ENCODE measurements at regions not wholly inside any gene's neighbourhood (a gene's known extent, or its start where the extent isn't known, plus 50 kb on each side); places are given as distances from the start of the nearest gene placed in this dataset.
A peak's percentile ranks its signal among the peaks of the same experiment; 100 is the strongest.

DNA sequence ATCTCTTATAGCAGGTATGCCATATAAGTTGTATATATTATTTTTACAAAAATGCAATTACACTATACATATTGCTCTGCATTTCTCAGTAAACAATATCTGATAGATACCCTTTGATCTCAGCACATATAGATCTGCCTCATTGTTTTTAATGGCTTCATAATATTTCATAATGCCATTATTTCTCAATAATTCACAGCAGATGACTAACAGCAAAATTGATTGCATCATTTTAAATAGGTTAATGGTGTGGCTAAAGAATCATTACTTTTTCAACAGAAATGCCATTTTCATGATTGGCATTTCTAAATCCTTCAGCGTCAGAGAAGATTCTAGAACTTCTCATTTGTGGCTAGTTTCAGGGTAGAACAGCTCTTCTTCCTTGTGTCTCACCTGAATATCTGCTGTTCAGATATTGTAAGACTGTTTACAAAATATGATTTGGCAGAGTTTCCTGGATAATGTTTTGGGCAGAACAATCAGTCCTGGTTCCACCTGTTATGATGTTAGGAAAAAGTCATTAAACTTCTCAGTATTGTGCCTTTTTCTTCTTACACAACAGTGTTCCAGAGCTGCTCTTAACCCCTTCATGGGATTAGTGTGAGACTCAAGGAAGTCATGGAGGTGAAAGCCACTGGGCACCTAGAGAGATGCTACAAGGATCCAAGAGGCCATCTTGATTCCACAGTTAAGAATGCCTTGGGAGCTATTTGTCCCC, 397.6 kb upstream of the THBS1 start:
- no peaks in the 10 kb centered on the region for H3K27me3 ChIP-seq
- no peak overlapping the region for H3K4me3 ChIP-seq
- peak in 1 of 2 donors; percentile 70 for ATAC-seq
- DNase-seq = no peak
- in situ Hi-C loops (cut with MboI; ENCODE audit: low sequenced_read_pairs in 4 of 4) = no loop called here
- no peak overlapping the region for H3K27ac ChIP-seq
- intact Hi-C loops (cut with DNase I; ENCODE audit: low total_unique reads) = no loop called here
- no peaks in the 10 kb centered on the region for H3K4me1 ChIP-seq
- no peaks in the 10 kb centered on the region for H3K36me3 ChIP-seq
- H3K9me3 ChIP-seq = no peaks in the 10 kb centered on the region
- no peak for TF ChIP-seq POLR2A (IDR thresholded peaks at IDR 0.05)
- TF ChIP-seq, protein P1, sequence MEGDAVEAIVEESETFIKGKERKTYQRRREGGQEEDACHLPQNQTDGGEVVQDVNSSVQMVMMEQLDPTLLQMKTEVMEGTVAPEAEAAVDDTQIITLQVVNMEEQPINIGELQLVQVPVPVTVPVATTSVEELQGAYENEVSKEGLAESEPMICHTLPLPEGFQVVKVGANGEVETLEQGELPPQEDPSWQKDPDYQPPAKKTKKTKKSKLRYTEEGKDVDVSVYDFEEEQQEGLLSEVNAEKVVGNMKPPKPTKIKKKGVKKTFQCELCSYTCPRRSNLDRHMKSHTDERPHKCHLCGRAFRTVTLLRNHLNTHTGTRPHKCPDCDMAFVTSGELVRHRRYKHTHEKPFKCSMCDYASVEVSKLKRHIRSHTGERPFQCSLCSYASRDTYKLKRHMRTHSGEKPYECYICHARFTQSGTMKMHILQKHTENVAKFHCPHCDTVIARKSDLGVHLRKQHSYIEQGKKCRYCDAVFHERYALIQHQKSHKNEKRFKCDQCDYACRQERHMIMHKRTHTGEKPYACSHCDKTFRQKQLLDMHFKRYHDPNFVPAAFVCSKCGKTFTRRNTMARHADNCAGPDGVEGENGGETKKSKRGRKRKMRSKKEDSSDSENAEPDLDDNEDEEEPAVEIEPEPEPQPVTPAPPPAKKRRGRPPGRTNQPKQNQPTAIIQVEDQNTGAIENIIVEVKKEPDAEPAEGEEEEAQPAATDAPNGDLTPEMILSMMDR (IDR thresholded peaks at IDR 0.05 in 4 of 5, conservative IDR thresholded peaks at IDR 0.05 in 1 of 5) = no peak

DNA sequence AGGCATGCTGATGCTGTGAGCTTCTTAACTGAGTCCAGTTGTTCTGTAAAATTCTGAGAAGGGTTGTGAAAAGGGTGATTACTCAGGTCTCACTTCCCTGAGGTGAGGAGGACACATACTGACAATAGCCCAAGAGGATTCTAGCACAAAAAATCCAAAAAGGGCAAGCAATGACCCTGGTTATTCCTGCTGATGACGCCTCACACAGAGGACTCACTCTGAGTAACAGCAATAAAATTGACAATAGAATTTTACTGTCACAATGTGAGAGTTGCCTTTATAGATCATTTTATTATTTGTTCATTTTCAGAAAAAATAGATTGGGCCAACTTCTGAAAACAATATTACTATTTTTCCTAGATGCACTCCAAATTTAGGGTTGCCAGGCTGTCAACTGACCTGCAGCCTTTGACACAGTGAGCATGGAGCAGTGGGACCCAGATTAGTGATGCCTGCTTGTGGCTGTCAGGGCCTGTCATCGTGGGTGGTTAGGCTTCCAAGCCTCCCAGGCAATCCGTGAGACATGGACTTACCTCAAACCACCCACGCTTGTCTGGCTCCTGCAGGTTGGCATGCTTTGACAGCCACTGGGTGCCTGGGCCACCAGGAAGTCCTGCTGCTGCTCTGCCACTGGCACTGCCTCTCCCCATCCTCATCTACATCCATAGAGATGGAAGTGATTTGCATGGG, 396.0 kb upstream of the THBS1 start:
- intact Hi-C loops (cut with DNase I; ENCODE audit: low total_unique reads) (no loop called here), in situ Hi-C loops (cut with MboI; ENCODE audit: low sequenced_read_pairs in 4 of 4) (no loop called here)
- no peaks in the 10 kb centered on the region for H3K9me3 ChIP-seq
- no peak for TF ChIP-seq POLR2A (IDR thresholded peaks at IDR 0.05)
- TF ChIP-seq, protein P1 (IDR thresholded peaks at IDR 0.05 in 4 of 5, conservative IDR thresholded peaks at IDR 0.05 in 1 of 5) = no peak
- DNase-seq (no peak), ATAC-seq (no peak)
- H3K27ac ChIP-seq = no peak overlapping the region
- no peaks in the 10 kb centered on the region for H3K4me1 ChIP-seq
- no peaks in the 10 kb centered on the region for H3K36me3 ChIP-seq
- H3K4me3 ChIP-seq = no peak overlapping the region
- H3K27me3 ChIP-seq = no peaks in the 10 kb centered on the region

DNA sequence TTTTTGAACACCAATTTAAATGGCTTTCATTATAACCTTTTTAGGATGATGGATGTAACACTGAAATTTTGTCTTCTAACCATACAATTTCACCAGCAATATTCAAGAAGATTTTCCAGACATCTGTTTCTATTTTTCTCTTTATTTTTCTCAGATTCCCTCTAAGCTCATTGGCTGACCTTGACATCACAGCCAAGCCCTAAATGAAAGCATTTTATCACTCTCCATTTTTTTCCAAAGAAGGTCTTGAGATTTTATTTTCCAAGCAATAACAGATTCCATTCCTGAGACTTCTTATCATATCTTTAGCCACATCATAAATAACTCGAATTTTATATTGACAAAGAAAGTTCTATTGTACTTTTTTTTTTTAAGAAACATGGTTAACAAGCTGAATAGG, 392.6 kb upstream of the THBS1 start:
- ATAC-seq = no peak
- no peak for DNase-seq
- TF ChIP-seq POLR2A (IDR thresholded peaks at IDR 0.05) = no peak
- TF ChIP-seq, protein P1 (IDR thresholded peaks at IDR 0.05 in 4 of 5, conservative IDR thresholded peaks at IDR 0.05 in 1 of 5) = no peak
- intact Hi-C loops (cut with DNase I; ENCODE audit: low total_unique reads) = no loop called here
- Histone ChIP-seq H3K27me3 (no peaks in the 10 kb centered on the region), H3K36me3 (no peaks in the 10 kb centered on the region), H3K27ac (no peak overlapping the region), H3K4me3 (no peak overlapping the region), H3K9me3 (no peaks in the 10 kb centered on the region), H3K4me1 (no peaks in the 10 kb centered on the region)
- in situ Hi-C loops (cut with MboI; ENCODE audit: low sequenced_read_pairs in 4 of 4) = no loop called here

DNA sequence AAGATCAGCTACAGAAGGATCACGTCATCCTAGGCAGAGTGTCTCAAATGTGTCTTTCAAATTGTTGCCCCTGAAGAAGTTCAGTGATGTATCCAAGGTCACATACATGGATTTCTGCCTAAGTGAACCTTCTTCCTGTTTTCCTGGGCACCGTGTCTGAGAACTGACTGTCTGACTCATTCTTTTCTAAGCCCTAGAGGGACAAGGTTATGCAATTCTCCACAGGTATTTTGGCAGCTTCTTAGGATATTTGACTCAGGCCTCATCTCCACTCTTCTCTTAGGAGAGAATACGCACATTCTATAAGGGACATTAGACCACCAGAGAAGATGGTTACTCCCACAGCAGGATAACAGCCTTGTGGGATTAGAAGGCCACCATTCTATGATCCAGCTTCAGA, 391.9 kb upstream of the THBS1 start:
- Histone ChIP-seq H3K36me3 (no peaks in the 10 kb centered on the region), H3K4me3 (no peak overlapping the region), H3K27me3 (no peaks in the 10 kb centered on the region), H3K27ac (no peak overlapping the region), H3K9me3 (no peaks in the 10 kb centered on the region), H3K4me1 (no peaks in the 10 kb centered on the region)
- intact Hi-C loops (cut with DNase I; ENCODE audit: low total_unique reads) = no loop called here
- TF ChIP-seq, protein P1 (IDR thresholded peaks at IDR 0.05 in 4 of 5, conservative IDR thresholded peaks at IDR 0.05 in 1 of 5) = no peak
- no peak for TF ChIP-seq POLR2A (IDR thresholded peaks at IDR 0.05)
- ATAC-seq (peak in 1 of 2 donors; percentile 61), DNase-seq (no peak)
- in situ Hi-C loops (cut with MboI; ENCODE audit: low sequenced_read_pairs in 4 of 4) = no loop called here
